HG02763 (cell line): ENCODE measurements at regions not wholly inside any gene's neighbourhood (a gene's known extent, or its start where the extent isn't known, plus 50 kb on each side); places are given as distances from the start of the nearest gene placed in this dataset.

ENCODE experiments used
- ATAC-seq: cut with Tn5 transposase; IDR thresholded peaks from one replicate; pipeline ENCODE4 v1.9.1; 2021; ENCODE audit warnings: mild to moderate bottlenecking, moderate library complexity; ENCODE audit not compliant: unreplicated experiment

DNA sequence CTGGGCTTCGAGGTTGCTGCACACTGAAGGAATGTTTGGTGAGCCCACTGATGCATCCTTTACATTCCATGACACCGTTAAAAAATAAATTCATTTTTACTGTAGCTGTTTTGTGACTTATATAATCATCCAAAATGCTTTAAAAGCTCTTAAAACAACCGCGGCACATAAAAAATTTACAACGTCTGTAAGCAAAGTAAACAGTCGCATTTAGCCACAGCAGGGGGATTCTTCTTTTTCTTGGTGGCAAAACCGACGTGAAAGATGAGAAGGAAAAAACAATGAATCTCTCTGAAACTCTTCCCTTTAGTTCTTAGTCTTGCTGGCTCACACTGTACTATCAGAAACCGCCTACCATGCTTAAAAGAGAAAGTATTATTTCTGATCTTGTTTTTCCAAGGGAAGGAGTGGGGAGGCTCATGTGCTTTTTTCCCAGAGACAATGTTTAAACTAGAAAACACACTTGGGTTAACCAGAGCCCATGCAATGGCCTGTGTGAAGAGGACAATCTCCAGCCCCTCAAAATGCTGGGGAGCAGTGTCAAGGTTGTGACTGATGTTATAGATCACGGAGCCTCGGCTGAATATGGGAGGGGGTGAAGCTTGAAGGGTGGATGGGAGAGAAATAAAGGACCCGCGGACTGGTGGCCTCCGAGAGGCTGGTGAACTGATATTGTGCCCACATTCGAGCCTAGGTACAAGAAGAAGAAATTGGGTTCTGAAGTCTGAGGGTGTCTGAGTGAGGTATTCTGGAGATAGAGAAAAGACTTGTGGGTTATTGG lies 91.1 kb downstream of the IRF8 start:
- ATAC-seq = no peak

GRCh38 chr16:85990861-85991301 lies 91.9 kb downstream of the IRF8 start:
- no peak for ATAC-seq

GRCh38 chr16:85991425-85991824 lies 92.5 kb downstream of the IRF8 start:
- ATAC-seq = no peak

GRCh38 chr16:85991856-85992255 lies 92.9 kb downstream of the IRF8 start:
- ATAC-seq = no peak

DNA sequence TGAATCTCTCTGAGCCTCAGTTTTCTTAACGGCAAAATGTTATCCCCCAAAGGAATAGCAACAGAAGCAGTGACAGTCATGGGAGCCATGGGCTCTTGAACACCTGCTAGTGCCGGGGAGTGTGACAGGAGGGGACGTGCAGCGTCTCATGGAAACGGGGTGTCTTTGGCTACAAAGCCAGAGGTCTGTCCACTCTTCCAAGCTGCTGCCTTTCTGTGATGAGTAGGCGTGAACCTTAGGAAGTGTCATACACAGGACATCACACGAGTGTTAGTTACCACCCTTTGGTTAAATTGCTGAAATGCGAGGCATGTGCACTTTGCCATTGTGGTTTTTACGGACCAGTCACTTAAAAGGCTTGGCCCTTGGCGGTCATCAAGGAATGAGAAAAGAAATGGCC lies 93.4 kb downstream of the IRF8 start:
- no peak for ATAC-seq

GRCh38 chr16:85992779-85993178 lies 93.8 kb downstream of the IRF8 start:
- ATAC-seq = no peak

DNA sequence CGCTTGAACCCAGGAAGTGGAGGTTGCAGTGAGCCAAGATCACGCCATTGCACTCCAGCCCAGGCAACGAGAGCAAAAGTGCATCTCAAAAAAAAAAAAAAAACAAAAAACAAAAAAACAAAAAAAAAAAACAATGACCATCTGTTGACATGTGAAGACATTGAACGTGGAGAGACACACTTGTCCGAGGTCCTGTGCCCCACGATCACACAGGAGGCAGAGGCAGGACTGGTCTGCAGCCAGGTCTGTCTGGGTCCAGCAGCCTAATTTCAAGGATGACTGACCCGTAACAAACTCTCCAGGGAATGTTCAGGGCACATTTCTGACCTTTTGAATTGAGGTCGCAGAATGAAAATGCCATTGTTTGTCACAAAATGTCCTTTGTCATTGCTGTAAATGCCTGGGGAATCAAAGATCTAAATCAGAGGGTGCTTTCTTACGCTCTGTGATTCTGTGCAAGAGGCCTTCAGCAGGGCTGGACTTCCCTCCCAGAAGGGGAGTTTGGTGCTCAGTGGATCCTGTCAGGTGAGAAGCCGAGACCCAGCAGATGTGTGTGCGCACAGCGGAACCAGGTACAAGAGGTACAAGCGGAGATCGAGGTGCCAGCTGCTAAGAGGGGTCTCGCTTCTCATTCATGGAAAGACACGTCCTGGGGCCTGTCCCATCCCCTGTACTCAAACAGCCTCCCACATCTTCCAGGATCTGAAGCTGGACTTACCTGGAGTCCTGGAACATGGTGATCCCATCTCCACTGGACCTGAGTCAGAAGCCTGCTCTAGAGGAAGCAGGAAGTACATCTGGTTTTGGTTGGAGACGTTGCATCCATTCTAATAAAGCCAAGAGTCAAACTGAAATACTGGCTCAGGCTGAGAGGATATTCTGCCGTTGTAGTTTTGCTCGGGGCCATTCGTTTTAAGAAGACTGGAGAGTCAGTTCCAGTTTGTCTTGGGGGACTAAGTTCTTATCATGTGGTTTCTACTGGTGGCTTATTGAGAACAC lies 95.8 kb downstream of the IRF8 start:
- ATAC-seq = no peak

- ATAC-seq = no peak
Observed at GRCh38 chr16:85995541-85996423, 96.8 kb downstream of the IRF8 start.

- no peak for ATAC-seq
Observed at GRCh38 chr16:85996843-85997242, 97.9 kb downstream of the IRF8 start.

- ATAC-seq = no peak
Observed at GRCh38 chr16:85998171-85998867, 99.4 kb downstream of the IRF8 start.

DNA sequence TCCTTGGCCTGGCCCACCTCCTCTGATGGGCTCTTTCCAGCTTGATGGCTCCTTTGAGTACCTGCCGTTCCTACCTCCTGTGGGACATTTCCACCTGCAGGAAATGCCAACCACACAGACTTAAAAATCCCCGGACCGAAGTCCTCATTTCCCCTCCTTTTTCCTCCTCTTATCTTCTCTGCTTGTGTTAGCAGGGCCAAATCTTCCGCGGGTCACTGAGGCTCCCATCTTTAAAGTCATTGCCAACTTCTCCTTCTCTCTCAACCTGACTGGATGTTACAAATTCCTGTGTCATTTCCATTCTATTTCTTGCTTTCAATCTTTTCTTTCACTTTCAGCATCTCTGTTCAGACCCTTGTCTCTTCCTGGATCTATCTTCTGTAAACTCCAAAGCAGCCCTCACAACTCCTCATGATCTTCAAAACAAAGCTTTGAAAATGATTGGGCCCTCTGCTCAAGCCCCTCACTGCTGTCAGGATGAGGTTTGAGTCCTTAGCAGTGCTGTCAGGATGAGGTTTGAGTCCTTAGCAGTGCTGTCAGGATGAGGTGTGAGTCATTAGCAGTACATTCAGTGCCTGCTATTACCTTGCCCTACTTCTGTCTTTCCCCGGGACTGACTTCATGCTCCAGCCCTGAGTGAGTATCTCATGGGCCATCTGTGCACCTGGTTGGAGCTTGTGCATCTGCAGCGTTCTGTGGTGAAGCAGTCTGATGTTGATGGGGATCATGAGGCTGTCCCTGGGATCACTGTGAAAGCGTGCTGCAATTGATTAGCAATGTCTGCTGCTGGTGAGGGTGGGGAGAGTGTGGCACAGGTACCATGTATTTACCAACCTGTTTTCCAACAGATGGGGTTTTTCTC lies 100.1 kb downstream of the IRF8 start:
- ATAC-seq = no peak

DNA sequence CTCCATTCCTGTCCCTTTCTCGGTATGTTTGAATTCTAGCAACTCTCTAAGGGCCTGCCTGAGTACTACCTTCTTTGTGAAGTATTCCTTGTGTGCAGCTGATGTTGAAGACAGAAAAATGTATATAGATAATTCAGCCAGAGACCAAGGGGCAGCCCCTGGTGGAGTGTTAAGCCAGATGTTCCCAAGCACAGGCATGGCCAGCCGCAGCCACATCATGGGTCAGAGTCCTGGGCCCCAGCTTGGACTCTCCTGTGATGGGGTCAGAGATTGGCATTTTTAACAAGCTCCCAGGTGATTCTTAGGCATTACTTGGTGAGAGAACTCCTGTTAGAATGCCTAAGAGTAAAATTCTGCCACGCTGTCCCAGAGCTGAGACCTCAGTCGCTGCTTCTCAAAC lies 100.8 kb downstream of the IRF8 start:
- no peak for ATAC-seq

- peak; percentile 65 for ATAC-seq
Observed at GRCh38 chr16:86002178-86002900, 103.4 kb downstream of the IRF8 start.

- ATAC-seq = no peak
Observed at GRCh38 chr16:86007524-86007923, 108.6 kb downstream of the IRF8 start.

DNA sequence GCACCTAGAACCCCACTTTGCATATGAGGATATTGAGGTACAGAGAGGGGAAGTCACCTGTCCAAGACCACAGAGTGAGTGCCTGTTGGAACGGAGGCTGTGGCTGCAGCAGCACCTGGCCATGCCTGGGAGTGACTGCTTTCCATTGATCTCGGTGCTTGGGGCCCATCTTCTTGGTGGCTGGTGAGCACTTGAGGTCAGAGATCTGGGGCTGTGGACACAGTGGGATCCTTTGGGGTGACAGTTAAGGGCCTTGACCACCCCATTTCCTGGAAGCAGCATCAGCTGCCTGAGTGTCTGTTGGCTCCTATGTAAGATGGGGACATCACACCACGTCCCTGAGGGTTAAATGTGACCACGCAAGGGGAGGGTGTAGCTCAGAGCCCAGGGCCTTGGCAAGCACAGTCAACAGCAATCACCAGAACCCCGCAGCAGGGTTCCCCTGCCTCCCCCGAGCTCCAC lies 111.7 kb downstream of the IRF8 start:
- ATAC-seq = no peak

DNA sequence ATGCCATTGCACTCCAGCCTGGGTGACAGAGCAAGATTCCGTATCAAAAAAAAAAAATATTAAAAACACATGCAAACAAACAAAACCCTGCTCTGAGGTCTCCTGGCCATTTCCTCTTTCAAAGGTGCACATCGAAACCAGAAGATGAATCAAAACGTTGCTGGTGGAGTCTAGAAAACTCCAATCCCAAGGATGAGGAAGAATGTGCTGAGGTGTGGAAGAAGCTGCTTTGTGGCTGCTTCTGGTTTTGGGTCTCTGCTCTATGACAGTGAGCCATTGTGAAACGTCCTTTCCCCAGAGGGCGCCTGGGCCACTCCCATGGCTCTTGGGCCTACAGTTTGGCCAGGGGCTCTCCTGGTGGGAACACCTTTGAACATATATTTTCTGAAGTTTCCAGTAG lies 112.6 kb downstream of the IRF8 start:
- no peak for ATAC-seq

DNA sequence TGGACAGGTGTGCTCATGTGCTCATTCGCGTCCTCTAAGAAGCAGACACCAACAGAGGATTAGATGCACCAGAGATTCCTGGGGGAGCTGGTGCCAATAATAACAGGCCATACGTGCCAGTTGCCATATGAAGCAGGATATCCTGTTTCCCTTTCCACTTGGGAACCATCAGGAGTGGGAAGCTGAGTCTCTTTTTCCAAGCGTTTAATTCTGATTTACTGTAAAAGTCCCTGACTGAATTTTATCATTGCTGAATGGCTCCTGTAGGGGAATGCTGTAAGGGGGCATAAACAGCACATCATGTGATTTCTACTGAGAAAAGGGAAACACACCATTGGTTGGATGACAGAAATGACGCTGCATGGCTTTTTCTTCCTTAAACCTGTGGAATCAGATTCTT lies 113.3 kb downstream of the IRF8 start:
- ATAC-seq = no peak

- ATAC-seq = no peak
Observed at GRCh38 chr16:86013867-86014266, 114.9 kb downstream of the IRF8 start.

DNA sequence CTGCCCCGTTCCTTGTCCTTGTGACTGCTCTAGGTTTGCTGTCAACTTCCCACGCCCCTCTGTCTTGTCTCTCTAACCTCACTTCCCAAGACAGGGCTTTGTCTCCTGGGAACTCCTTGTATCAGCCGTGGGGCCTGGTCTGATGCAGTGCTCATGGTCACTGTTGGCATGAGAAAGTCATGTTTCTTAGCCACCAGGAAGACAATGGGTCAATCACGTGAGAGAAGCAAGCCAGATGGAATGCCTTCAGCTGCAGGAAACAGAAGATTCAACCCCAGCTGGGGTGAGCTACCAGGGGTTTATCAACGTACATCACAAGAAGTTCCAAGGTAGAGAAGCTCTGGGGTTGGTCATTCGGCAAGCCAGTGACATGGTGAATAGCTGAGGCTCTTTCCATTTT lies 116.6 kb downstream of the IRF8 start:
- no peak for ATAC-seq
